Heart left ventricle (tissue), 13 donors: ENCODE measurements at regions not wholly inside any gene's neighbourhood (a gene's known extent, or its start where the extent isn't known, plus 50 kb on each side); places are given as distances from the start of the nearest gene placed in this dataset.

ENCODE experiments used
- POLR2A ChIP-seq, 2 donors: fragments of 450-650 bp; IDR thresholded peaks; one replicate each; pipeline ENCODE4 v1.6.1; 2017; ENCODE audit warnings: antibody characterized with exemption in 2 of 2, mild to moderate bottlenecking in 2 of 2, moderate library complexity in 2 of 2
- TF ChIP-seq, protein P1 (sequence below), 12 donors: fragments of 200-600 bp; sonication (generic) in 4 of 12; IDR thresholded peaks; one replicate each; pipeline versions ENCODE4 v1.5.0 to v1.8.0; 2018 to 2022; ENCODE audit warnings: antibody characterized with exemption in 12 of 12, mild to moderate bottlenecking in 5 of 12
- donor health status: ischemic (EF 13 %, LVEDD 7.1; RV severe dilation, severe dysfunction).
- donor health status: DM: no; HTN: yes; CAD: no.
- donor health status: DM: no; HTN: no; CAD: no.
- donor health status: ischemic (EF 25% LVEDD 6.9; RV normal size, moderate dysfunction).
- donor health status: ischemic (EF 25% LVEDD 5.7; RV mildly dilated, moderate dysfunction).
- donor health status: ischemic (EF 35%, LVEDD 5.7; RV mildly dilated, moderate dysfunction).
- donor health status: nonischemic (EF 11% LVEDD 7.7; RV severe dilation, severe dysfunction).
- donor health status: DM: yes; HTN: yes; CAD: no.
- donor health status: PGD.
- donor health status: ischemic (EF 29% LVEDD 5.4; RV normal size, mild dysfunction).
- donor health status: nonischemic (EF 23%, LVEDD 6.1; RV moderate dilation, normal function).

- TF ChIP-seq, protein P1, sequence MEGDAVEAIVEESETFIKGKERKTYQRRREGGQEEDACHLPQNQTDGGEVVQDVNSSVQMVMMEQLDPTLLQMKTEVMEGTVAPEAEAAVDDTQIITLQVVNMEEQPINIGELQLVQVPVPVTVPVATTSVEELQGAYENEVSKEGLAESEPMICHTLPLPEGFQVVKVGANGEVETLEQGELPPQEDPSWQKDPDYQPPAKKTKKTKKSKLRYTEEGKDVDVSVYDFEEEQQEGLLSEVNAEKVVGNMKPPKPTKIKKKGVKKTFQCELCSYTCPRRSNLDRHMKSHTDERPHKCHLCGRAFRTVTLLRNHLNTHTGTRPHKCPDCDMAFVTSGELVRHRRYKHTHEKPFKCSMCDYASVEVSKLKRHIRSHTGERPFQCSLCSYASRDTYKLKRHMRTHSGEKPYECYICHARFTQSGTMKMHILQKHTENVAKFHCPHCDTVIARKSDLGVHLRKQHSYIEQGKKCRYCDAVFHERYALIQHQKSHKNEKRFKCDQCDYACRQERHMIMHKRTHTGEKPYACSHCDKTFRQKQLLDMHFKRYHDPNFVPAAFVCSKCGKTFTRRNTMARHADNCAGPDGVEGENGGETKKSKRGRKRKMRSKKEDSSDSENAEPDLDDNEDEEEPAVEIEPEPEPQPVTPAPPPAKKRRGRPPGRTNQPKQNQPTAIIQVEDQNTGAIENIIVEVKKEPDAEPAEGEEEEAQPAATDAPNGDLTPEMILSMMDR (IDR thresholded peaks at IDR 0.05): no peak
- no peak for TF ChIP-seq POLR2A (IDR thresholded peaks at IDR 0.05)
Measured at GRCh38 chr6:164062872-164063271, 648.4 kb downstream of the QKI start.
